Peyer's patch (tissue), 4 donors: ENCODE measurements at regions not wholly inside any gene's neighbourhood (a gene's known extent, or its start where the extent isn't known, plus 50 kb on each side); places are given as distances from the start of the nearest gene placed in this dataset.

Experiments used
- DNase-seq, 3 donors: peaks; one replicate each; pipeline ENCODE4 v3.0.0-alpha.2; 2017 to 2019
- H3K27ac ChIP-seq, 4 donors: fragments of 200-600 bp; sonication (generic); one replicate each; pipeline ENCODE4 v1.5.1; 2016 to 2019
- H3K27me3 ChIP-seq, 2 donors: fragments of 200-600 bp; sonication (generic); one replicate each; pipeline ENCODE4 v1.5.1; 2019
- H3K36me3 ChIP-seq, 3 donors: fragments of 200-600 bp; sonication (generic); one replicate each; pipeline ENCODE4 v1.5.1; 2016 to 2019
- H3K4me1 ChIP-seq, 4 donors: fragments of 200-600 bp; sonication (generic); one replicate each; pipeline ENCODE4 v1.5.1; 2016 to 2019
- H3K4me3 ChIP-seq, 4 donors: fragments of 200-600 bp; sonication (generic); 1 replicate in 3 of 4; 2 replicates in 1 of 4; pipeline ENCODE4 v1.5.1; 2016 to 2019; ENCODE audit warnings: mild to moderate bottlenecking in 1 of 4
- H3K9me3 ChIP-seq, 4 donors: fragments of 200-600 bp; sonication (generic); one replicate each; pipeline ENCODE4 v1.5.1; 2016 to 2019; ENCODE audit warnings: mild to moderate bottlenecking in 1 of 4
- POLR2A ChIP-seq, 2 donors: fragments of 450-650 bp; IDR thresholded peaks; one replicate each; pipeline ENCODE4 v1.5.1; 2017; ENCODE audit warnings: antibody characterized with exemption in 2 of 2, mild to moderate bottlenecking in 2 of 2, moderate library complexity in 2 of 2
- TF ChIP-seq, protein P1 (sequence below), 6 experiments: fragments of 450-650 bp in 4 of 6; fragments of 200-600 bp in 2 of 6; sonication (generic) in 1 of 6; IDR thresholded peaks; one replicate each; pipeline ENCODE4 v1.5.1; 2017 to 2019; ENCODE audit warnings: antibody characterized with exemption in 6 of 6, mild to moderate bottlenecking in 3 of 6, moderate library complexity in 1 of 6

GRCh38 chr15:96595951-96596350 lies 265.5 kb downstream of the NR2F2 start:
- H3K9me3 ChIP-seq: no peaks in the 10 kb centered on the region
- H3K36me3 ChIP-seq: no peaks in the 10 kb centered on the region
- H3K27me3 ChIP-seq: no peaks in the 10 kb centered on the region
- no peak overlapping the region for H3K27ac ChIP-seq
- no peak for DNase-seq
- H3K4me3 ChIP-seq: no peak overlapping the region
- no peaks in the 10 kb centered on the region for H3K4me1 ChIP-seq
- TF ChIP-seq, protein P1, sequence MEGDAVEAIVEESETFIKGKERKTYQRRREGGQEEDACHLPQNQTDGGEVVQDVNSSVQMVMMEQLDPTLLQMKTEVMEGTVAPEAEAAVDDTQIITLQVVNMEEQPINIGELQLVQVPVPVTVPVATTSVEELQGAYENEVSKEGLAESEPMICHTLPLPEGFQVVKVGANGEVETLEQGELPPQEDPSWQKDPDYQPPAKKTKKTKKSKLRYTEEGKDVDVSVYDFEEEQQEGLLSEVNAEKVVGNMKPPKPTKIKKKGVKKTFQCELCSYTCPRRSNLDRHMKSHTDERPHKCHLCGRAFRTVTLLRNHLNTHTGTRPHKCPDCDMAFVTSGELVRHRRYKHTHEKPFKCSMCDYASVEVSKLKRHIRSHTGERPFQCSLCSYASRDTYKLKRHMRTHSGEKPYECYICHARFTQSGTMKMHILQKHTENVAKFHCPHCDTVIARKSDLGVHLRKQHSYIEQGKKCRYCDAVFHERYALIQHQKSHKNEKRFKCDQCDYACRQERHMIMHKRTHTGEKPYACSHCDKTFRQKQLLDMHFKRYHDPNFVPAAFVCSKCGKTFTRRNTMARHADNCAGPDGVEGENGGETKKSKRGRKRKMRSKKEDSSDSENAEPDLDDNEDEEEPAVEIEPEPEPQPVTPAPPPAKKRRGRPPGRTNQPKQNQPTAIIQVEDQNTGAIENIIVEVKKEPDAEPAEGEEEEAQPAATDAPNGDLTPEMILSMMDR (IDR thresholded peaks at IDR 0.05): no peak
- no peak for TF ChIP-seq POLR2A (IDR thresholded peaks at IDR 0.05)

- H3K36me3 ChIP-seq: no peaks in the 10 kb centered on the region
- no peak for DNase-seq
- TF ChIP-seq POLR2A (IDR thresholded peaks at IDR 0.05): no peak
- TF ChIP-seq, protein P1 (IDR thresholded peaks at IDR 0.05): no peak
These were observed 268.0 kb downstream of the NR2F2 start for GRCh38 chr15:96598514-96598913.

DNA sequence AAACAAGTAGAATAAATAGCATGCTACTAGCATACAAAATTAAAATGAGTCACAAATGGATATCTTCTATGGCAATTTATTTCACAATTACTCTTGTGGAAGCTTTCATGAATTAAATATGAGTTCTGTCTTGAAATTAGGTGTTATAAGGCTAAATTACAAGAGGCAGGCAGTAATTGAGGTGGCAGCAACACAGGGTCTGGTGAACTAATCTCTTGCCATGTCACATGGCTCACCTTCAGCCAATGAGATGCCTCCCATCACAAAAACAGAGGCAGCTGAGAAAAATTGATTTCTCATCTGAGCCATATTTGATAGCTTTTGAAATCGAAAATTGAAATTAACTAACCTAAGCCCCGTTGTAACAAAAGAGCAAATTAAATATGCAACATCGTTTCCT lies 268.8 kb downstream of the NR2F2 start:
- no peaks in the 10 kb centered on the region for H3K36me3 ChIP-seq
- DNase-seq: no peak
- no peaks in the 10 kb centered on the region for H3K9me3 ChIP-seq
- no peaks in the 10 kb centered on the region for H3K27me3 ChIP-seq
- no peak overlapping the region for H3K4me3 ChIP-seq
- no peak for TF ChIP-seq POLR2A (IDR thresholded peaks at IDR 0.05)
- TF ChIP-seq, protein P1 (IDR thresholded peaks at IDR 0.05): no peak
- H3K4me1 ChIP-seq: no peaks in the 10 kb centered on the region
- H3K27ac ChIP-seq: no peak overlapping the region

More at GRCh38 chr15:96598514-96598913, 268.0 kb downstream of the NR2F2 start:
- no peaks in the 10 kb centered on the region for H3K9me3 ChIP-seq
- H3K27me3 ChIP-seq: no peaks in the 10 kb centered on the region
- H3K27ac ChIP-seq: no peak overlapping the region
- no peak overlapping the region for H3K4me3 ChIP-seq
- H3K4me1 ChIP-seq: no peaks in the 10 kb centered on the region

DNA sequence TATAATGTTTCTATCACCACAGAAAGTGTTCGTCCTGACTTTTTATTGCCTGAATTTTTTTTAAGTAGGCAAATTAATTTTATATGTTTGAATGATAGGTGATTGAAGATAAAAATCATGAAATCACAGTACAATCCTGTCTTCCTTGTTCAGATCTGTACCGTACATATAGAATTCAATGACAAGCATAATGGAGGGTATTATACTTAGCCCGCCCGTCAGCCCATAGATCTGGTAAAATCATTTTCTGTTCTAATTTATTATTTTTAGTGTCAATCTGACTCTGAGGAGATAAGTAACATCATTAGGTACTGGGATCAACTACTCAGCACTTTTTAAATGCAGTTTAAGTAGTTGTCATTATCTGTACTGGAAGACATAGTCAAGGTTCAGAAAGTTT lies 269.9 kb downstream of the NR2F2 start:
- Histone ChIP-seq H3K27me3 (no peaks in the 10 kb centered on the region), H3K36me3 (no peaks in the 10 kb centered on the region), H3K9me3 (no peaks in the 10 kb centered on the region), H3K27ac (no peak overlapping the region), H3K4me1 (no peaks in the 10 kb centered on the region), H3K4me3 (no peak overlapping the region)
- TF ChIP-seq POLR2A (IDR thresholded peaks at IDR 0.05): no peak
- TF ChIP-seq, protein P1 (IDR thresholded peaks at IDR 0.05): no peak
- no peak for DNase-seq

DNA sequence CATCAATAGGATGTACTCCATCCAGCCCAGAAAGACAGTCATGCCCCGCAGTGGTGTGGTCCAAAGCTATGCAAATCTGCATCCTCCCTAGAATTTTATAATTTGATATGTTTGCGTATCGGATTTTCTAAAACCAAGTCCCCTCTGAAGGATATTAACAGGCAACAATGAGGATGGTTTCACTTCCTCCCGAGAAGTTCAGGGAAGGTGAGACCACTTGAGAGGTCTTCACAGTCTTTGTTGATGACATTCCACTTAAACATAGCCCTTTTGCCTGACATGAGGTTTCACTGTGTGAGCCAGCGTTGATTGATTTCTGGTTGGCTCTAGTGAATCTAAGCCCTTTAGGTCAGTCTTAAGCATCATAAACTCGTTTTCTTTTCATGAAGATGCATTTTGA lies 276.1 kb downstream of the NR2F2 start:
- no peaks in the 10 kb centered on the region for H3K27me3 ChIP-seq
- TF ChIP-seq, protein P1 (IDR thresholded peaks at IDR 0.05): no peak
- no peak for TF ChIP-seq POLR2A (IDR thresholded peaks at IDR 0.05)

GRCh38 chr15:96610757-96611156 lies 280.3 kb downstream of the NR2F2 start:
- H3K4me3 ChIP-seq: no peak overlapping the region
- no peaks in the 10 kb centered on the region for H3K9me3 ChIP-seq
- no peak overlapping the region for H3K27ac ChIP-seq
- no peaks in the 10 kb centered on the region for H3K36me3 ChIP-seq
- TF ChIP-seq, protein P1 (IDR thresholded peaks at IDR 0.05): no peak
- no peak for DNase-seq
- H3K4me1 ChIP-seq: no peaks in the 10 kb centered on the region
- H3K27me3 ChIP-seq: no peaks in the 10 kb centered on the region

More for the DNA sequence above, 276.1 kb downstream of the NR2F2 start:
- no peaks in the 10 kb centered on the region for H3K36me3 ChIP-seq
- DNase-seq: no peak
- no peak overlapping the region for H3K4me3 ChIP-seq
- no peaks in the 10 kb centered on the region for H3K4me1 ChIP-seq
- H3K27ac ChIP-seq: no peak overlapping the region
- H3K9me3 ChIP-seq: no peaks in the 10 kb centered on the region
